ENCODE measurements at regions not wholly inside any gene's neighbourhood (a gene's known extent, or its start where the extent isn't known, plus 50 kb on each side); places are given as distances from the start of the nearest gene placed in this dataset.

GRCh38 chr11:11003226-11003625 lies 145.4 kb upstream of the ZBED5 start:
- no peaks in the 10 kb centered on the region for H3K36me3 ChIP-seq (ENCODE audit: control insufficient read depth in 4 of 4, insufficient read depth in 4 of 4, low read length in 4 of 4)
- peaks cover 0 to 5% (median 0%) of the 10 kb centered on the region in 4 donors for H3K9me3 ChIP-seq (ENCODE audit: control insufficient read depth in 4 of 4, insufficient read depth in 3 of 4, low read length in 3 of 4)
- DNase-seq (no peak), ATAC-seq (ENCODE audit: insufficient read depth, low FRiP score) (no peak)
- H3K4me1 ChIP-seq (ENCODE audit: control insufficient read depth in 5 of 5, insufficient read depth in 5 of 5, low read length in 5 of 5): no peaks in the 10 kb centered on the region
- no peaks in the 10 kb centered on the region for H3K27me3 ChIP-seq (ENCODE audit: control insufficient read depth in 3 of 3, insufficient read depth in 3 of 3, low read length in 2 of 3)
- no peak overlapping the region for H3K4me3 ChIP-seq
- no peak overlapping the region for H3K9ac ChIP-seq (ENCODE audit: insufficient read depth in 1 of 2, low read length in 2 of 2)
- TF ChIP-seq, protein P1, sequence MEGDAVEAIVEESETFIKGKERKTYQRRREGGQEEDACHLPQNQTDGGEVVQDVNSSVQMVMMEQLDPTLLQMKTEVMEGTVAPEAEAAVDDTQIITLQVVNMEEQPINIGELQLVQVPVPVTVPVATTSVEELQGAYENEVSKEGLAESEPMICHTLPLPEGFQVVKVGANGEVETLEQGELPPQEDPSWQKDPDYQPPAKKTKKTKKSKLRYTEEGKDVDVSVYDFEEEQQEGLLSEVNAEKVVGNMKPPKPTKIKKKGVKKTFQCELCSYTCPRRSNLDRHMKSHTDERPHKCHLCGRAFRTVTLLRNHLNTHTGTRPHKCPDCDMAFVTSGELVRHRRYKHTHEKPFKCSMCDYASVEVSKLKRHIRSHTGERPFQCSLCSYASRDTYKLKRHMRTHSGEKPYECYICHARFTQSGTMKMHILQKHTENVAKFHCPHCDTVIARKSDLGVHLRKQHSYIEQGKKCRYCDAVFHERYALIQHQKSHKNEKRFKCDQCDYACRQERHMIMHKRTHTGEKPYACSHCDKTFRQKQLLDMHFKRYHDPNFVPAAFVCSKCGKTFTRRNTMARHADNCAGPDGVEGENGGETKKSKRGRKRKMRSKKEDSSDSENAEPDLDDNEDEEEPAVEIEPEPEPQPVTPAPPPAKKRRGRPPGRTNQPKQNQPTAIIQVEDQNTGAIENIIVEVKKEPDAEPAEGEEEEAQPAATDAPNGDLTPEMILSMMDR (IDR thresholded peaks at IDR 0.05; ENCODE audit: control extremely low read depth, extremely low read depth): no peak
- 51 to 82% methylated on average over 3 of the region's 3 CpGs for WGBS, 2 donors
- no peak overlapping the region for H3K27ac ChIP-seq (ENCODE audit: low read depth in 1 of 2, low read length in 1 of 2)

DNA sequence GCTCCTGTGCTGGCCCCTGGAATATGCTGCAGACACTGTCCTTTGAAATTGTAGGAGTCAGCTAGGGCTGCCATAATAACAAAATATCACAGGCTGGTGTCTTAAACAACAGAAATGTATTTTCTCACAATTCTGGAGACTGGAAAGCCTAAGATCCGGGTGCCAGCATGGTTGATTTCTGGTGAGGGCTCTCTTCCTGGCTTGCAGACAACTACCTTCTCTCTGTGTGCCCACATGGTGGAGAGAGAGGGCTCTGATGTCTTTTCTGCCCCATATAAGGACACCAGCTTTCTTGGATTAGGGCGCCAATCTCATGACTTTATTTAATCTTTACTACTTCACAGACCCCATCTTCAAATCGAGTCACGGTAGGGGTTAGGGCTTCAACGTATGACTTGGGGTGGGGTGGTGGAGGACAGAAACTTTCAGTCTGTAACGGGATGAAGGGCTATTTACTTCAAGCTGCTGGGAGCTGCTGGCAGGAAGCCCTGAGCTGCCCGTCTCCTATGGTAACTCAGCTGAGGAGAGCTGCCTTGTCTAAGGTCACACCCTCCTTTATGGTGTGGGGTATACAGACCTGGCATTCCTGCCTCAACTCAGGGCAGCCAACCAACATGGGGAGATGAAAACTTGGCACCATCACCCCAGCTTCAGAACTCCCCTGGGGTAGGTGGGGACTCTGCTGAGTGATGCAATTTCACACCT lies 142.9 kb upstream of the ZBED5 start:
- Histone ChIP-seq H3K27me3 (ENCODE audit: control insufficient read depth in 3 of 3, insufficient read depth in 3 of 3, low read length in 2 of 3) (no peaks in the 10 kb centered on the region), H3K4me1 (ENCODE audit: control insufficient read depth in 5 of 5, insufficient read depth in 5 of 5, low read length in 5 of 5) (no peaks in the 10 kb centered on the region), H3K9ac (ENCODE audit: insufficient read depth in 1 of 2, low read length in 2 of 2) (no peak overlapping the region), H3K9me3 (ENCODE audit: control insufficient read depth in 4 of 4, insufficient read depth in 3 of 4, low read length in 3 of 4) (peaks cover 0 to 5% (median 0%) of the 10 kb centered on the region in 4 donors), H3K27ac (ENCODE audit: low read depth in 1 of 2, low read length in 1 of 2) (no peak overlapping the region), H3K4me3 (no peak overlapping the region), H3K36me3 (ENCODE audit: control insufficient read depth in 4 of 4, insufficient read depth in 4 of 4, low read length in 4 of 4) (no peaks in the 10 kb centered on the region)
- TF ChIP-seq, protein P1 (IDR thresholded peaks at IDR 0.05; ENCODE audit: control extremely low read depth, extremely low read depth): no peak
- ATAC-seq (ENCODE audit: insufficient read depth, low FRiP score) (no peak), DNase-seq (no peak)
- whole genome bisulfite sequencing, 2 donors: 57 to 83% methylated on average over 7 of the region's 7 CpGs

DNA sequence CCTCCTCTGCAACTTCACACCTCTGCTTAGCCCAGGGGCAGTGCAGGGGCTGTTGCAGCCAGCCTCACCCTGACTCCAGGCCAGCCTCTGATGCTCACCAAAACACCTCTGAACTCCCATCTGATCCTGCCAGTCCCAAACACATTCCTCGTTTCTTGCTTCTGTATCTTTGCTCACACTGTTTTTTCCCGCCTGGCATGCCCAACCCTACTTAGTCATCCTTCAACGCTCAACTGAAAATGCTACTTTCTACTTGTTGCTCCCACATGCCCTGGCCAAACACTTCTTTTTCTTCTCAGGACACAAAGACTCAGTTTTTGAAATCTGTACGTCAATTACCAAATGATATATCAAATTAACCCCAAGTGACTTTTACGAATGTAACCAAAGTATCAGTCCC lies 140.8 kb upstream of the ZBED5 start:
- H3K4me1 ChIP-seq (ENCODE audit: control insufficient read depth in 5 of 5, insufficient read depth in 5 of 5, low read length in 5 of 5): no peaks in the 10 kb centered on the region
- DNase-seq: no peak
- H3K27ac ChIP-seq (ENCODE audit: low read depth in 1 of 2, low read length in 1 of 2): no peak overlapping the region
- H3K4me3 ChIP-seq: no peak overlapping the region
- no peak for ATAC-seq (ENCODE audit: insufficient read depth, low FRiP score)
- H3K9me3 ChIP-seq (ENCODE audit: control insufficient read depth in 4 of 4, insufficient read depth in 3 of 4, low read length in 3 of 4): peaks cover 0 to 5% (median 0%) of the 10 kb centered on the region in 4 donors
- TF ChIP-seq, protein P1 (IDR thresholded peaks at IDR 0.05; ENCODE audit: control extremely low read depth, extremely low read depth): no peak
- no peak overlapping the region for H3K9ac ChIP-seq (ENCODE audit: insufficient read depth in 1 of 2, low read length in 2 of 2)
- WGBS, 2 donors: 90 to 93% methylated on average over 5 of the region's 5 CpGs
- H3K36me3 ChIP-seq (ENCODE audit: control insufficient read depth in 4 of 4, insufficient read depth in 4 of 4, low read length in 4 of 4): no peaks in the 10 kb centered on the region
- no peaks in the 10 kb centered on the region for H3K27me3 ChIP-seq (ENCODE audit: control insufficient read depth in 3 of 3, insufficient read depth in 3 of 3, low read length in 2 of 3)

GRCh38 chr11:10996678-10997077 lies 138.8 kb upstream of the ZBED5 start:
- DNase-seq (no peak), ATAC-seq (ENCODE audit: insufficient read depth, low FRiP score) (no peak)
- no peaks in the 10 kb centered on the region for H3K27me3 ChIP-seq (ENCODE audit: control insufficient read depth in 3 of 3, insufficient read depth in 3 of 3, low read length in 2 of 3)
- no peaks in the 10 kb centered on the region for H3K36me3 ChIP-seq (ENCODE audit: control insufficient read depth in 4 of 4, insufficient read depth in 4 of 4, low read length in 4 of 4)
- H3K9me3 ChIP-seq (ENCODE audit: control insufficient read depth in 4 of 4, insufficient read depth in 3 of 4, low read length in 3 of 4): peaks cover 0 to 6% (median 0%) of the 10 kb centered on the region in 4 donors
- no peak overlapping the region for H3K27ac ChIP-seq (ENCODE audit: low read depth in 1 of 2, low read length in 1 of 2)
- H3K4me1 ChIP-seq (ENCODE audit: control insufficient read depth in 5 of 5, insufficient read depth in 5 of 5, low read length in 5 of 5): peaks cover 0 to 2% (median 0%) of the 10 kb centered on the region in 5 donors
- WGBS, 2 donors: 83 to 92% methylated on average over 1 of the region's 1 CpG
- no peak overlapping the region for H3K9ac ChIP-seq (ENCODE audit: insufficient read depth in 1 of 2, low read length in 2 of 2)
- no peak overlapping the region for H3K4me3 ChIP-seq
- TF ChIP-seq, protein P1 (IDR thresholded peaks at IDR 0.05; ENCODE audit: control extremely low read depth, extremely low read depth): no peak

Measured in lung (tissue), 11 donors.